Esophagus squamous epithelium (tissue), 5 donors: ENCODE measurements at regions not wholly inside any gene's neighbourhood (a gene's known extent, or its start where the extent isn't known, plus 50 kb on each side); places are given as distances from the start of the nearest gene placed in this dataset.

ENCODE experiments used
- DNase-seq: peaks from one replicate; lab custom pipeline; 2025; lab: John Stamatoyannopoulos, UW
- H3K27ac ChIP-seq, 4 donors: fragments of 200-600 bp; sonication (generic); one replicate each; pipeline ENCODE4 v1.5.1; 2016 to 2019; ENCODE audit warnings: mild to moderate bottlenecking in 1 of 4
- H3K27me3 ChIP-seq, 4 donors: fragments of 200-600 bp; sonication (generic); 1 replicate in 3 of 4; 2 replicates in 1 of 4; pipeline versions ENCODE4 v1.5.1 to v1.6.0; 2017 to 2021; ENCODE audit warnings: antibody characterized with exemption in 1 of 4
- H3K36me3 ChIP-seq, 3 donors: fragments of 200-600 bp; sonication (generic); one replicate each; pipeline ENCODE4 v1.5.1; 2016 to 2019
- H3K4me1 ChIP-seq, 3 donors: fragments of 200-600 bp; sonication (generic); one replicate each; pipeline ENCODE4 v1.5.1; 2017 to 2019
- H3K4me3 ChIP-seq, 4 donors: fragments of 200-600 bp; sonication (generic); 1 replicate in 3 of 4; 2 replicates in 1 of 4; pipeline ENCODE4 v1.5.1; 2016 to 2019; ENCODE audit warnings: mild to moderate bottlenecking in 2 of 4, moderate library complexity in 1 of 4
- H3K9me3 ChIP-seq, 3 donors: fragments of 200-600 bp; sonication (generic); one replicate each; pipeline ENCODE4 v1.5.1; 2016 to 2019
- CTCF ChIP-seq, 6 experiments: fragments of 450-650 bp in 4 of 6; fragments of 200-600 bp in 2 of 6; sonication (generic) in 2 of 6; IDR thresholded peaks; one replicate each; pipeline ENCODE4 v1.5.1; 2016 to 2019; ENCODE audit warnings: antibody characterized with exemption in 6 of 6, mild to moderate bottlenecking in 4 of 6, moderate library complexity in 4 of 6
- POLR2A ChIP-seq, 4 donors: fragments of 450-650 bp; IDR thresholded peaks; one replicate each; pipeline ENCODE4 v1.6.1; 2017; ENCODE audit warnings: antibody characterized with exemption in 4 of 4, mild to moderate bottlenecking in 4 of 4, moderate library complexity in 3 of 4
- WGBS, 2 donors: methylation state at CpG; one replicate each; pipeline ENCODE4 v1.1.5; 2018; 5-methylcytosine and 5-hydroxymethylcytosine counted together
- intact Hi-C: fragments of 100-400 bp; cut with DNase I; formaldehyde crosslinking; loops from one replicate; pipeline ENCODE4 v1.15.0; 2022
- donor health status: DM: yes; HTN: yes; CAD: no.

- Histone ChIP-seq H3K27ac (no peak overlapping the region), H3K4me1 (no peaks in the 10 kb centered on the region), H3K36me3 (no peaks in the 10 kb centered on the region), H3K4me3 (no peak overlapping the region), H3K9me3 (peaks cover 0 to 6% (median 0%) of the 10 kb centered on the region in 3 donors), H3K27me3 (no peaks in the 10 kb centered on the region)
- no peak for DNase-seq
- intact Hi-C loops: no loop called here
- WGBS, 2 donors: 32 to 38% methylated on average over 6 of the region's 6 CpGs
- TF ChIP-seq POLR2A (IDR thresholded peaks at IDR 0.05): no peak
Observed at GRCh38 chr18:40326985-40327384, 1628.0 kb upstream of the PIK3C3 start.

GRCh38 chr18:40325988-40326387 is 1629.0 kb upstream of the PIK3C3 start:
- Histone ChIP-seq H3K9me3 (no peaks in the 10 kb centered on the region), H3K27me3 (no peaks in the 10 kb centered on the region), H3K36me3 (no peaks in the 10 kb centered on the region), H3K27ac (no peak overlapping the region), H3K4me1 (no peaks in the 10 kb centered on the region), H3K4me3 (no peak overlapping the region)
- TF ChIP-seq POLR2A (IDR thresholded peaks at IDR 0.05): no peak
- no peak for TF ChIP-seq CTCF (IDR thresholded peaks at IDR 0.05)
- intact Hi-C loops: no loop called here
- no peak for DNase-seq
- 80 to 82% methylated on average over 1 of the region's 1 CpG for WGBS, 2 donors

GRCh38 chr18:40314199-40314598 is 1640.8 kb upstream of the PIK3C3 start:
- H3K36me3 ChIP-seq: no peaks in the 10 kb centered on the region
- H3K9me3 ChIP-seq: no peaks in the 10 kb centered on the region
- intact Hi-C loops: no loop called here
- no peak overlapping the region for H3K27ac ChIP-seq
- no peak for DNase-seq
- TF ChIP-seq POLR2A (IDR thresholded peaks at IDR 0.05) (no peak), CTCF (IDR thresholded peaks at IDR 0.05) (no peak)
- H3K4me3 ChIP-seq: no peak overlapping the region
- WGBS, 2 donors: 48 to 68% methylated on average over 2 of the region's 2 CpGs
- no peaks in the 10 kb centered on the region for H3K4me1 ChIP-seq
- no peaks in the 10 kb centered on the region for H3K27me3 ChIP-seq

- no peaks in the 10 kb centered on the region for H3K36me3 ChIP-seq
- no peak for DNase-seq
- no peak overlapping the region for H3K27ac ChIP-seq
- H3K27me3 ChIP-seq: no peaks in the 10 kb centered on the region
- WGBS, 2 donors: 54 to 70% methylated on average over 11 of the region's 11 CpGs
- H3K9me3 ChIP-seq: no peaks in the 10 kb centered on the region
- TF ChIP-seq POLR2A (IDR thresholded peaks at IDR 0.05): no peak
- no peaks in the 10 kb centered on the region for H3K4me1 ChIP-seq
- intact Hi-C loops: no loop called here
- no peak overlapping the region for H3K4me3 ChIP-seq
Observed at GRCh38 chr18:40313030-40313642, 1641.9 kb upstream of the PIK3C3 start.

- TF ChIP-seq CTCF (IDR thresholded peaks at IDR 0.05) (no peak), POLR2A (IDR thresholded peaks at IDR 0.05) (no peak)
- Histone ChIP-seq H3K27me3 (no peaks in the 10 kb centered on the region), H3K27ac (no peak overlapping the region), H3K9me3 (no peaks in the 10 kb centered on the region), H3K4me1 (no peaks in the 10 kb centered on the region), H3K36me3 (no peaks in the 10 kb centered on the region), H3K4me3 (no peak overlapping the region)
- no peak for DNase-seq
- WGBS, 2 donors: 86 to 90% methylated on average over 3 of the region's 3 CpGs
- intact Hi-C loops: no loop called here
Observed at GRCh38 chr18:40307627-40308026, 1647.4 kb upstream of the PIK3C3 start.

GRCh38 chr18:40296717-40297413 is 1658.2 kb upstream of the PIK3C3 start:
- Histone ChIP-seq H3K27ac (no peak overlapping the region), H3K9me3 (no peaks in the 10 kb centered on the region), H3K36me3 (no peaks in the 10 kb centered on the region), H3K4me3 (no peak overlapping the region), H3K4me1 (no peaks in the 10 kb centered on the region), H3K27me3 (no peaks in the 10 kb centered on the region)
- 50 to 58% methylated on average over 1 of the region's 1 CpG for WGBS, 2 donors
- intact Hi-C loops: no loop called here
- DNase-seq: no peak
- TF ChIP-seq CTCF (IDR thresholded peaks at IDR 0.05): no peak
- no peak for TF ChIP-seq POLR2A (IDR thresholded peaks at IDR 0.05)
